CD8-positive, alpha-beta memory T cell (primary cell): ENCODE measurements at regions not wholly inside any gene's neighbourhood (a gene's known extent, or its start where the extent isn't known, plus 50 kb on each side); places are given as distances from the start of the nearest gene placed in this dataset.
A peak's percentile ranks its signal among the peaks of the same experiment; 100 is the strongest.

ENCODE experiments used
- CTCF ChIA-PET: fragments of 350-600 bp; sonication (Branson Sonifier 250); formaldehyde crosslinking; loops from one replicate; lab custom pipeline; 2021; ENCODE audit warnings: antibody characterized with exemption; lab: Charles Lee
- POLR2A ChIA-PET: fragments of 350-600 bp; sonication (Branson Sonifier 250); formaldehyde crosslinking; loops from one replicate; lab custom pipeline; 2021; ENCODE audit warnings: antibody characterized with exemption; lab: Charles Lee
- DNase-seq, 5 donors: peaks; one replicate each; pipeline versions ENCODE4 v3.0.0 to v3.0.0-alpha.2; 2020 to 2022; ENCODE audit warnings: mixed read lengths in 1 of 5
- H3K27ac ChIP-seq: one replicate; pipeline ENCODE4 v1.7.0; 2013; ENCODE audit warnings: low read depth, mild to moderate bottlenecking, low read length, moderate library complexity
- H3K27me3 ChIP-seq: 2 replicates; pipeline ENCODE4 v1.7.0; 2013; ENCODE audit warnings: low read length, mild to moderate bottlenecking; ENCODE audit not compliant: insufficient read depth, poor library complexity, severe bottlenecking
- H3K36me3 ChIP-seq: 2 replicates; pipeline ENCODE4 v1.7.0; 2013; ENCODE audit warnings: mild to moderate bottlenecking, low read length, moderate library complexity; ENCODE audit not compliant: insufficient read depth
- H3K4me1 ChIP-seq: 2 replicates; pipeline ENCODE4 v1.7.0; 2013; ENCODE audit warnings: mild to moderate bottlenecking, low read length, moderate library complexity; ENCODE audit not compliant: insufficient read depth
- H3K4me3 ChIP-seq: 2 replicates; pipeline ENCODE4 v1.7.0; 2013; ENCODE audit warnings: mild to moderate bottlenecking, low read length
- H3K9me3 ChIP-seq: 2 replicates; pipeline ENCODE4 v1.7.0; 2013; ENCODE audit warnings: mild to moderate bottlenecking, low read length
- H3K27ac Mint-ChIP-seq, 8 donors: one replicate each; pipeline ENCODE4 v1.8.0; 2020 to 2021; ENCODE audit warnings: mixed read lengths in 8 of 8, mild to moderate bottlenecking in 6 of 8, inconsistent platforms in 3 of 8, moderate library complexity in 3 of 8
- H3K27me3 Mint-ChIP-seq, 2 donors: one replicate each; pipeline ENCODE4 v1.8.0; 2020 to 2021; ENCODE audit warnings: mixed read lengths in 2 of 2, mild to moderate bottlenecking in 1 of 2, moderate library complexity in 1 of 2
- H3K36me3 Mint-ChIP-seq, 3 donors: one replicate each; pipeline ENCODE4 v1.8.0; 2020 to 2021; ENCODE audit warnings: mixed read lengths in 3 of 3, inconsistent platforms in 1 of 3, mild to moderate bottlenecking in 1 of 3
- H3K4me1 Mint-ChIP-seq, 3 donors: one replicate each; pipeline ENCODE4 v1.8.0; 2020 to 2021; ENCODE audit warnings: mixed read lengths in 3 of 3, inconsistent platforms in 1 of 3, mild to moderate bottlenecking in 1 of 3
- H3K4me3 Mint-ChIP-seq, 7 donors: one replicate each; pipeline ENCODE4 v1.8.0; 2020 to 2021; ENCODE audit warnings: mixed read lengths in 7 of 7, mild to moderate bottlenecking in 6 of 7, moderate library complexity in 4 of 7, inconsistent platforms in 2 of 7
- H3K9me3 Mint-ChIP-seq, 5 donors: one replicate each; pipeline ENCODE4 v1.8.0; 2020 to 2022; ENCODE audit warnings: mixed read lengths in 5 of 5, mild to moderate bottlenecking in 3 of 5, moderate library complexity in 2 of 5, inconsistent platforms in 1 of 5

DNA sequence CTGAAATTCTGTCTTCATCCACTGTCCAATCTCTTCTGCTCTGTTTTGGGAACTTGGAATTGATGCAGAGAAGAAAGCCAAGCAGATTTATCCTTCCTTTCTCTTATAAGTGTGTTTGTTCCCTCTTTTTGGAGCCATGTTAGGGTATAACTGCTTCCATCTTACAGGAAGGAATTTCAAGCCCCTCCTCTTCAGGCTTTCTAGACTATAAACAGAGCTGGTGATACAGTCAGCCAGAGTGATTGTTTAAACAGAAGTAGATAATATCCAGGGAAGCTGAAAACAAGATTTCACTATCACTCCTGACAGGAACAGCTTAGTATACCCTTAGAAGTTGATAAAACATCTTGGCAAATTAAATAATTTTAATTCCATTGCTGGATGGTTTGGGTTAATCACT lies 102.1 kb upstream of the DMRT1 start:
- no peak overlapping the region for H3K4me3 ChIP-seq
- Mint-ChIP-seq H3K27ac (no peak overlapping the region), H3K36me3 (peaks cover 0 to 21% (median 0%) of the 10 kb centered on the region in 3 donors), H3K4me1 (no peaks in the 10 kb centered on the region), H3K9me3 (no peaks in the 10 kb centered on the region), H3K27me3 (no peaks in the 10 kb centered on the region), H3K4me3 (no peak overlapping the region)
- no peaks in the 10 kb centered on the region for H3K27me3 ChIP-seq
- H3K4me1 ChIP-seq = no peaks in the 10 kb centered on the region
- CTCF ChIA-PET = no interaction called here
- DNase-seq = no peak
- H3K36me3 ChIP-seq = no peaks in the 10 kb centered on the region
- POLR2A ChIA-PET = no interaction called here
- H3K27ac ChIP-seq = no peak overlapping the region
- H3K9me3 ChIP-seq = no peaks in the 10 kb centered on the region

- Histone ChIP-seq H3K27me3 (no peaks in the 10 kb centered on the region), H3K36me3 (no peaks in the 10 kb centered on the region), H3K27ac (no peak overlapping the region), H3K9me3 (no peaks in the 10 kb centered on the region), H3K4me3 (no peak overlapping the region), H3K4me1 (no peaks in the 10 kb centered on the region)
- POLR2A ChIA-PET = no interaction called here
- H3K9me3 Mint-ChIP-seq = no peaks in the 10 kb centered on the region
- no peak overlapping the region for H3K4me3 Mint-ChIP-seq
- H3K4me1 Mint-ChIP-seq = no peaks in the 10 kb centered on the region
- no peak overlapping the region for H3K27ac Mint-ChIP-seq
- DNase-seq = no peak
- peaks cover 0 to 20% (median 0%) of the 10 kb centered on the region in 3 donors for H3K36me3 Mint-ChIP-seq
- no peaks in the 10 kb centered on the region for H3K27me3 Mint-ChIP-seq
- CTCF ChIA-PET = no interaction called here
Measured at GRCh38 chr9:740221-740620, 101.3 kb upstream of the DMRT1 start.

DNA sequence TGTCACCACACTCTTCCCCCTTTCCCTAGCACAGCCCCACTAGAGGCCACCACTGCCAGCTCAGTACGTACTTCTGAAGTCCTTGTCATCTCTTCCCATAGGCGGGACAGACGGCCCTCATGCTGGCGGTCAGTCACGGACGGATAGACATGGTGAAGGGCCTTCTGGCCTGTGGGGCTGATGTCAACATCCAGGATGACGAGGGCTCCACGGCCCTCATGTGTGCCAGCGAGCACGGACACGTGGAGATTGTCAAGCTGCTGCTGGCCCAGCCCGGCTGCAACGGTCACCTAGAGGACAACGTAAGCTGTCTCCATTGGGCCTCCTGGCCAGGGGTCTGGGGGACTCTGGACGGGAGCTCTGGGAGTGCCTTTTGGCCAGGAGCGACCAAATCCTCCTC lies 99.4 kb upstream of the DMRT1 start:
- Histone ChIP-seq H3K36me3 (no peaks in the 10 kb centered on the region), H3K27ac (no peak overlapping the region), H3K27me3 (no peaks in the 10 kb centered on the region), H3K4me3 (no peak overlapping the region), H3K9me3 (no peaks in the 10 kb centered on the region), H3K4me1 (no peaks in the 10 kb centered on the region)
- H3K36me3 Mint-ChIP-seq = peaks cover 0 to 20% (median 0%) of the 10 kb centered on the region in 3 donors
- CTCF ChIA-PET = interaction anchor here (0.9 kb wide), 1 partner anchor 8 kb away, joined by 3 read pairs; no protein-coding TSS in a partner anchor
- H3K4me1 Mint-ChIP-seq = peaks cover 0 to 3% (median 2%) of the 10 kb centered on the region in 3 donors
- peaks cover 0 to 1% of the 10 kb centered on the region in 2 donors for H3K27me3 Mint-ChIP-seq
- no peak for DNase-seq
- H3K4me3 Mint-ChIP-seq = no peak overlapping the region
- POLR2A ChIA-PET = no interaction called here
- no peaks in the 10 kb centered on the region for H3K9me3 Mint-ChIP-seq
- H3K27ac Mint-ChIP-seq = no peak overlapping the region

DNA sequence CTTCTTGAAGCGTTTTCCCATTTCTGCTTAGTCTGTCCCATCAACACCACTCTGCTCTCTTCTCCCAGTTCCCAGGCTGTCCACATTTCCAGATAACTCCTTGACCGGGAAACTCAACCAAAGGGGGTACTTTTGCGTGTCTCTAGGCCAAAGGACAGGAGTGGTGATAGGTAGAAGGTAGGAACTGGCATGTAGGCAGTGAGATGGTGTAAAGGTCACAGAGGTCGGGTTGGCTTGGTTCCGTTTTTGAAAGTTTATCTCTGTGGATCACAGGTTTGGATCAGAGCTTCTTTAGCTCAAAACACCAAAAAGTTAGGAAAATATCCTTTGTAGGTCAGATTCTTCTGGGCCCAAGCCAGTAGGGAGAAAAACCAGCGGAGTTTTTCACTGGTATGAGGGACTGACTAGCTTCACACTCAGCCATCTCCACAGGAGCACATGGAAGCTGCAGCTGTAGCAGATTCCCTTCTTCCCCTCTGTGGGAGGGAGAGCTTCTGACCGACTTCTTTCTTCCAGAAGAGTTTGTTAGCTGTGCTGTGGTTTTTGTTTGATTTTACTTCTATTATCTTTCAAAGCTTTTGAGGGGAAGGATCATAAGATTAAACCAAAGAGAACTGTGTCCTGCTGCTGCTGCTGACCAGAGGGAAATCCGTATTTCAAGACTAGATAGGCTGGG lies 98.4 kb upstream of the DMRT1 start:
- Histone ChIP-seq H3K9me3 (no peaks in the 10 kb centered on the region), H3K27ac (no peak overlapping the region), H3K4me1 (no peaks in the 10 kb centered on the region), H3K4me3 (no peak overlapping the region), H3K27me3 (no peaks in the 10 kb centered on the region), H3K36me3 (no peaks in the 10 kb centered on the region)
- Mint-ChIP-seq H3K27me3 (peaks cover 0 to 1% of the 10 kb centered on the region in 2 donors), H3K4me3 (no peak overlapping the region), H3K36me3 (peaks cover 0 to 20% (median 0%) of the 10 kb centered on the region in 3 donors), H3K27ac (peak overlapping the region in 1 of 8 donors; percentile 5), H3K4me1 (peaks cover 0 to 8% (median 7%) of the 10 kb centered on the region in 3 donors), H3K9me3 (no peaks in the 10 kb centered on the region)
- ChIA-PET POLR2A (no interaction called here), CTCF (no interaction called here)
- DNase-seq = no peak

GRCh38 chr9:744046-744712 lies 97.3 kb upstream of the DMRT1 start:
- POLR2A ChIA-PET = no interaction called here
- no peak overlapping the region for H3K4me3 Mint-ChIP-seq
- Histone ChIP-seq H3K27ac (no peak overlapping the region), H3K27me3 (no peaks in the 10 kb centered on the region), H3K36me3 (no peaks in the 10 kb centered on the region), H3K4me1 (peaks cover 5% of the 10 kb centered on the region), H3K9me3 (no peaks in the 10 kb centered on the region), H3K4me3 (no peak overlapping the region)
- peaks cover 0 to 1% of the 10 kb centered on the region in 2 donors for H3K27me3 Mint-ChIP-seq
- H3K36me3 Mint-ChIP-seq = peaks cover 0 to 18% (median 0%) of the 10 kb centered on the region in 3 donors
- H3K27ac Mint-ChIP-seq = no peak overlapping the region
- H3K9me3 Mint-ChIP-seq = no peaks in the 10 kb centered on the region
- H3K4me1 Mint-ChIP-seq = peaks cover 5 to 19% (median 17%) of the 10 kb centered on the region in 3 donors
- CTCF ChIA-PET = no interaction called here
- no peak for DNase-seq

- H3K4me3 Mint-ChIP-seq = no peak overlapping the region
- POLR2A ChIA-PET = no interaction called here
- peaks cover 0 to 18% (median 0%) of the 10 kb centered on the region in 3 donors for H3K36me3 Mint-ChIP-seq
- no peaks in the 10 kb centered on the region for H3K36me3 ChIP-seq
- no peaks in the 10 kb centered on the region for H3K9me3 ChIP-seq
- peaks cover 13% of the 10 kb centered on the region for H3K4me1 ChIP-seq
- peaks cover 12 to 27% (median 25%) of the 10 kb centered on the region in 3 donors for H3K4me1 Mint-ChIP-seq
- no peak for DNase-seq
- H3K27me3 Mint-ChIP-seq = peaks cover 0 to 1% of the 10 kb centered on the region in 2 donors
- CTCF ChIA-PET = no interaction called here
- no peaks in the 10 kb centered on the region for H3K9me3 Mint-ChIP-seq
- no peaks in the 10 kb centered on the region for H3K27me3 ChIP-seq
- no peak overlapping the region for H3K4me3 ChIP-seq
- H3K27ac Mint-ChIP-seq = peak overlapping the region in 1 of 8 donors; percentile 26
- H3K27ac ChIP-seq = no peak overlapping the region
Measured at GRCh38 chr9:744790-745484, 96.6 kb upstream of the DMRT1 start.

DNA sequence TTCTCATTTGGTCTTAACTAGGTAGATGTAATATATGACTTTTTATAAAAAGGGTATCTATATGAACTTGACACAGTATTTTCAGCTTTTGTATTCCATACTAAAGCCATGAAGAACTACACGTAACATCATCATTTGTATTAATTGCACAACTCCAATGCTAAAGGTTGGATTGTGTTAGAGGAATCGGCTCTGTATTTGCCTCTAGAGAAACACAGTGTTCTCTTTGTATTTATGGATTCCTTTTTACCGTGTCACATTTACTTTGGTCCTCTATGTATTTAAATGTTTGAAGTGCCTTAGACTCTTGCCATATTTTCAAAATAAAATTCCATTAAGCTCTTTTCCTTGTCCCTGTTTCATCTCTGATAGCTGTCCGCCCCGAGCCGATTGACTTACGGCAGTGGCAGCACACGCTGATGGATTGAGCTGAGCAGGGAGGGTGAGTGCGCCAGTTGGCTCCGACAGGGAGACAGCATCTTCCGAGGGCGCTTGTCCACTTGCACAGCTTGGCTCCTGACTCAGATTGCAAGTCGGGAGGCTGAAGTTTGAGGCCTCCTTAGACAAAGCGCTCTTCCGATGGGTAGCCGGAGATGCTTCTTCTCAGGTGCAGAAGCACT lies 95.6 kb upstream of the DMRT1 start:
- Mint-ChIP-seq H3K36me3 (peaks cover 0 to 14% (median 0%) of the 10 kb centered on the region in 3 donors), H3K9me3 (no peaks in the 10 kb centered on the region), H3K4me1 (peaks cover 22 to 36% (median 34%) of the 10 kb centered on the region in 3 donors), H3K27me3 (peaks cover 0 to 1% of the 10 kb centered on the region in 2 donors), H3K27ac (no peak overlapping the region), H3K4me3 (peak overlapping the region in 1 of 7 donors; percentile 30)
- DNase-seq = no peak
- no peak overlapping the region for H3K27ac ChIP-seq
- POLR2A ChIA-PET = no interaction called here
- no peaks in the 10 kb centered on the region for H3K36me3 ChIP-seq
- peaks cover 22% of the 10 kb centered on the region for H3K4me1 ChIP-seq
- H3K9me3 ChIP-seq = no peaks in the 10 kb centered on the region
- CTCF ChIA-PET = no interaction called here
- no peak overlapping the region for H3K4me3 ChIP-seq
- H3K27me3 ChIP-seq = no peaks in the 10 kb centered on the region
